IMR-90 (cell line): ENCODE measurements at regions not wholly inside any gene's neighbourhood (a gene's known extent, or its start where the extent isn't known, plus 50 kb on each side); places are given as distances from the start of the nearest gene placed in this dataset.

ENCODE experiments used
- ATAC-seq: fragments of 200-7000 bp; cut with Tn5 transposase; 2 replicates; pipeline ENCODE4 v1.9.1; 2020; ENCODE audit warnings: low read depth, mild to moderate bottlenecking, moderate library complexity
- BruUV-seq: library from RNA; stranded (reverse); fragments of 400-500 nt; replicated peaks from 2 replicates; lab custom pipeline; 2021; lab: Mats Ljungman, UMichigan
- CTCF ChIA-PET: fragments of 300-600 bp; formaldehyde crosslinking; extraction: SDS; loops from one replicate; lab custom pipeline; 2021; ENCODE audit warnings: antibody characterized with exemption; lab: Yijun Ruan, JAX
- POLR2A ChIA-PET: fragments of 300-600 bp; sonication (Branson Sonifier 250); formaldehyde crosslinking; loops from one replicate; lab custom pipeline; 2022; ENCODE audit warnings: antibody characterized with exemption; ENCODE audit not compliant: unreplicated experiment; lab: Charles Lee
- DNase-seq: peaks from one replicate; pipeline ENCODE4 v3.0.0; 2013
- H2AFZ ChIP-seq: replicated peaks from 2 replicates; pipeline ENCODE3; 2013; ENCODE audit warnings: low read length, mild to moderate bottlenecking; ENCODE audit not compliant: poor library complexity
- H2AK5ac ChIP-seq: 2 replicates; pipeline ENCODE4 v1.6.1; 2013; ENCODE audit warnings: low read depth, low read length, inconsistent platforms
- H2AK9ac ChIP-seq: replicated peaks from 2 replicates; pipeline ENCODE3; 2013; ENCODE audit warnings: mild to moderate bottlenecking, low read depth, low read length, moderate library complexity; ENCODE audit not compliant: poor library complexity
- H2BK120ac ChIP-seq: 2 replicates; pipeline ENCODE4 v1.6.1; 2013; ENCODE audit warnings: low read depth, low read length, inconsistent platforms
- H2BK15ac ChIP-seq: 3 replicates; pipeline ENCODE4 v1.6.1; 2013; ENCODE audit warnings: low read depth, low read length, inconsistent platforms
- H2BK20ac ChIP-seq: 2 replicates; pipeline ENCODE4 v1.6.1; 2013; ENCODE audit warnings: low read depth, mild to moderate bottlenecking, inconsistent platforms, low read length, moderate library complexity
- H2BK5ac ChIP-seq: 2 replicates; pipeline ENCODE4 v1.6.1; 2013; ENCODE audit warnings: mild to moderate bottlenecking, low read depth, low read length, inconsistent platforms; ENCODE audit not compliant: poor library complexity, severe bottlenecking
- H3K14ac ChIP-seq: replicated peaks from 2 replicates; pipeline ENCODE4 v1.6.1; 2013; ENCODE audit warnings: low read depth, low read length, inconsistent platforms
- H3K18ac ChIP-seq: 2 replicates; pipeline ENCODE4 v1.6.1; 2013; ENCODE audit warnings: low read depth, low read length, control low read depth
- H3K23ac ChIP-seq: 2 replicates; pipeline ENCODE4 v1.6.1; 2013; ENCODE audit warnings: low read depth, low read length, inconsistent platforms
- H3K27ac ChIP-seq: 2 replicates; pipeline ENCODE4 v1.5.1; 2013; ENCODE audit warnings: mild to moderate bottlenecking, control low read depth, low read length; ENCODE audit not compliant: insufficient read depth
- H3K27me3 ChIP-seq: 2 replicates; pipeline ENCODE4 v1.6.1; 2013; ENCODE audit warnings: low read length; ENCODE audit not compliant: control insufficient read depth, insufficient read depth
- H3K36me3 ChIP-seq: 2 replicates; pipeline ENCODE4 v1.6.1; 2013; ENCODE audit warnings: low read length, mixed read lengths; ENCODE audit not compliant: control insufficient read depth, insufficient read depth
- H3K4ac ChIP-seq: 2 replicates; pipeline ENCODE4 v1.6.1; 2013; ENCODE audit warnings: low read depth, low read length, inconsistent platforms
- H3K4me1 ChIP-seq: 2 replicates; pipeline ENCODE4 v1.6.1; 2013; ENCODE audit warnings: low read length, mixed read lengths; ENCODE audit not compliant: control insufficient read depth, insufficient read depth
- H3K4me2 ChIP-seq: 2 replicates; pipeline ENCODE4 v1.6.1; 2013; ENCODE audit warnings: low read depth, mild to moderate bottlenecking, control low read depth, low read length, moderate library complexity
- H3K4me3 ChIP-seq: 2 replicates; pipeline ENCODE4 v1.5.1; 2013; ENCODE audit warnings: low read depth, mild to moderate bottlenecking, control low read depth, low read length, moderate library complexity; ENCODE audit not compliant: insufficient read depth
- H3K56ac ChIP-seq: 2 replicates; pipeline ENCODE4 v1.6.1; 2013; ENCODE audit warnings: low read length, inconsistent platforms; ENCODE audit not compliant: insufficient read depth; ENCODE audit errors: extremely low read depth
- H3K79me1 ChIP-seq, 2 experiments: 2 replicates each; pipeline ENCODE4 v1.6.1; 2013; ENCODE audit warnings: low read length in 2 of 2, inconsistent platforms in 1 of 2, low read depth in 1 of 2
- H3K9ac ChIP-seq: 2 replicates; pipeline ENCODE4 v1.6.1; 2013; ENCODE audit warnings: low read depth, low read length, control low read depth
- H3K9me1 ChIP-seq: 2 replicates; pipeline ENCODE4 v1.6.1; 2013; ENCODE audit warnings: low read length, inconsistent platforms; ENCODE audit not compliant: insufficient read depth
- H3K9me3 ChIP-seq: 2 replicates; pipeline ENCODE4 v1.6.1; 2013; ENCODE audit warnings: low read length; ENCODE audit not compliant: control insufficient read depth, insufficient read depth
- H4K20me1 ChIP-seq: 2 replicates; pipeline ENCODE4 v1.6.1; 2013; ENCODE audit warnings: low read length, inconsistent platforms; ENCODE audit not compliant: insufficient read depth
- H4K5ac ChIP-seq: 2 replicates; pipeline ENCODE4 v1.6.1; 2013; ENCODE audit warnings: mild to moderate bottlenecking, low read depth, low read length, control low read depth
- H4K8ac ChIP-seq, 2 experiments: 2 replicates each; pipeline ENCODE4 v1.6.1; 2013; ENCODE audit warnings: low read depth in 2 of 2, low read length in 2 of 2, control low read depth in 1 of 2, inconsistent platforms in 1 of 2
- H4K91ac ChIP-seq: 2 replicates; pipeline ENCODE4 v1.6.1; 2013; ENCODE audit warnings: low read depth, low read length, inconsistent platforms; ENCODE audit not compliant: insufficient read depth
- BHLHE40 ChIP-seq: fragments of 150-350 bp; IDR thresholded peaks from 2 replicates; pipeline ENCODE4 v1.6.1; 2016; ENCODE audit warnings: mild to moderate bottlenecking, low read depth, low read length
- CEBPB ChIP-seq: IDR thresholded peaks from 2 replicates; pipeline ENCODE4 v1.6.1; 2012; ENCODE audit warnings: low read depth, low read length, improper control_type of control experiment
- FOS ChIP-seq: fragments of 150-350 bp; IDR thresholded peaks from 2 replicates; pipeline ENCODE4 v1.6.1; 2016; ENCODE audit warnings: low read depth, low read length
- MAFK ChIP-seq: IDR thresholded peaks from 2 replicates; pipeline ENCODE4 v1.6.1; 2012; ENCODE audit warnings: low read depth, low read length, improper control_type of control experiment
- MAZ ChIP-seq: IDR thresholded peaks from 2 replicates; pipeline ENCODE4 v1.6.1; 2012; ENCODE audit warnings: low read depth, mild to moderate bottlenecking, low read length, improper control_type of control experiment, moderate library complexity, borderline replicate concordance
- MXI1 ChIP-seq: IDR thresholded peaks from 2 replicates; pipeline ENCODE4 v1.6.1; 2012; ENCODE audit warnings: low read depth, mild to moderate bottlenecking, low read length, moderate library complexity, borderline replicate concordance
- NFE2L2 ChIP-seq: fragments of 150-350 bp; IDR thresholded peaks from 2 replicates; pipeline ENCODE4 v1.6.1; 2016; ENCODE audit warnings: low read depth, mild to moderate bottlenecking, low read length
- POLR2A ChIP-seq: IDR thresholded peaks from 2 replicates; pipeline ENCODE4 v1.6.1; 2012; ENCODE audit warnings: mild to moderate bottlenecking, low read depth, low read length
- RAD21 ChIP-seq: IDR thresholded peaks from 2 replicates; pipeline ENCODE4 v1.6.1; 2012; ENCODE audit warnings: low read length, improper control_type of control experiment
- SMC3 ChIP-seq: fragments of 150-350 bp; IDR thresholded peaks from 2 replicates; pipeline ENCODE4 v1.6.1; 2016; ENCODE audit warnings: low read depth, mild to moderate bottlenecking, antibody characterized with exemption, low read length, moderate library complexity
- WGBS, 2 experiments: methylation state at CpG; one replicate each; pipeline versions ENCODE4 v1.1.5 to v1.1.7; 2013; ENCODE audit warnings: missing lambda C conversion rate in 2 of 2; ENCODE audit not compliant: insufficient read length in 1 of 2; ENCODE audit errors: extremely low coverage in 2 of 2; 5-methylcytosine and 5-hydroxymethylcytosine counted together
- dilution Hi-C: fragments of 300-500 bp; cut with HindIII; formaldehyde crosslinking; loops from one replicate; pipeline ENCODE4 v1.14.3; 2018; ENCODE audit warnings: low sequenced_read_pairs; ENCODE audit not compliant: unreplicated experiment
- in situ Hi-C: fragments of 300-500 bp; cut with MboI; formaldehyde crosslinking; loops from 3 replicates; pipeline ENCODE4 v1.14.3; 2019; ENCODE audit warnings: low sequenced_read_pairs, inconsistent platforms, mixed read lengths
- intact Hi-C: fragments of 100-400 bp; cut with micrococcal nuclease; formaldehyde crosslinking; loops from 2 replicates; pipeline ENCODE4 v1.10.0; 2022
- TF ChIP-seq, protein P1 (sequence below): conservative IDR thresholded peaks from 2 replicates; pipeline ENCODE4 v1.5.1; 2012; ENCODE audit warnings: mild to moderate bottlenecking, low read depth, low read length, improper control_type of control experiment

DNA sequence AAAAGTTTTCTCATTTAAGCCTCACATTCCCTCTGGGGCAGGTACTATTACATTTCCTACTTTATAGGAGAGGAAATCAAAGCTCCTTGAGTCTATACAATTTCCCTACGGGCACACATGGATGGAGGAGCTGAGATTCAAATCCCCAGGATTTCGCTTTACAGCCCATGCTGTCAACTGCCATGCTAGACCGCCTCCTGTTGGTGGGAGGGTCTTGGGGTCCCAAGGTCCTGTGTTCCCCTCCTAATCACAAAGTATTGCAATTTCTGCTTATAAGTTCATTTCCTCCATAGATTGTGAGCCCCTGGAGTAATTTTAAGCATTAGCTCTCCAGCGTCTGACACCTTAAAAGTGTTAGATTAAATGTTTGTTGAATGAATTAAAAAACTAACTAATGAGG lies 95.9 kb upstream of the SMARCA2 start:
- Histone ChIP-seq H3K36me3 (no peaks in the 10 kb centered on the region), H4K91ac (no peak overlapping the region), H3K27me3 (no peaks in the 10 kb centered on the region), H3K23ac (no peak overlapping the region), H3K79me1 (no peaks in the 10 kb centered on the region), H3K4me3 (no peak overlapping the region), H3K18ac (no peak overlapping the region), H3K4ac (no peak overlapping the region), H2AK5ac (no peak overlapping the region), H2BK15ac (no peak overlapping the region), H4K8ac (no peak overlapping the region), H4K20me1 (no peaks in the 10 kb centered on the region), H3K14ac (no peak overlapping the region), H3K9me1 (no peaks in the 10 kb centered on the region), H4K5ac (no peak overlapping the region), H2AK9ac (no peak overlapping the region), H3K4me1 (no peaks in the 10 kb centered on the region), H2AFZ (no peak overlapping the region), H3K9ac (no peak overlapping the region), H3K27ac (no peak overlapping the region), H2BK20ac (no peak overlapping the region), H3K9me3 (no peaks in the 10 kb centered on the region), H3K4me2 (no peak overlapping the region), H3K56ac (no peak overlapping the region), H2BK5ac (no peak overlapping the region), H2BK120ac (no peak overlapping the region)
- ATAC-seq (no peak), DNase-seq (no peak)
- no TSS peak for BruUV-seq
- in situ Hi-C loops (no loop called here), intact Hi-C loops (no loop called here), dilution Hi-C loops (no loop called here)
- WGBS, 2 experiments, result no CpG with 5 or more reads among the region's 4 CpGs
- ChIA-PET POLR2A (no interaction called here), CTCF (no interaction called here)
- TF ChIP-seq BHLHE40, result no peak
- no peak for TF ChIP-seq RAD21
- no peak for TF ChIP-seq MAZ
- TF ChIP-seq FOS, result no peak
- TF ChIP-seq POLR2A, result no peak
- no peak for TF ChIP-seq MXI1
- no peak for TF ChIP-seq NFE2L2
- TF ChIP-seq SMC3, result no peak
- TF ChIP-seq CEBPB, result no peak
- no peak for TF ChIP-seq MAFK
- TF ChIP-seq, protein P1, sequence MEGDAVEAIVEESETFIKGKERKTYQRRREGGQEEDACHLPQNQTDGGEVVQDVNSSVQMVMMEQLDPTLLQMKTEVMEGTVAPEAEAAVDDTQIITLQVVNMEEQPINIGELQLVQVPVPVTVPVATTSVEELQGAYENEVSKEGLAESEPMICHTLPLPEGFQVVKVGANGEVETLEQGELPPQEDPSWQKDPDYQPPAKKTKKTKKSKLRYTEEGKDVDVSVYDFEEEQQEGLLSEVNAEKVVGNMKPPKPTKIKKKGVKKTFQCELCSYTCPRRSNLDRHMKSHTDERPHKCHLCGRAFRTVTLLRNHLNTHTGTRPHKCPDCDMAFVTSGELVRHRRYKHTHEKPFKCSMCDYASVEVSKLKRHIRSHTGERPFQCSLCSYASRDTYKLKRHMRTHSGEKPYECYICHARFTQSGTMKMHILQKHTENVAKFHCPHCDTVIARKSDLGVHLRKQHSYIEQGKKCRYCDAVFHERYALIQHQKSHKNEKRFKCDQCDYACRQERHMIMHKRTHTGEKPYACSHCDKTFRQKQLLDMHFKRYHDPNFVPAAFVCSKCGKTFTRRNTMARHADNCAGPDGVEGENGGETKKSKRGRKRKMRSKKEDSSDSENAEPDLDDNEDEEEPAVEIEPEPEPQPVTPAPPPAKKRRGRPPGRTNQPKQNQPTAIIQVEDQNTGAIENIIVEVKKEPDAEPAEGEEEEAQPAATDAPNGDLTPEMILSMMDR, result no peak
